ENCODE measurements at regions not wholly inside any gene's neighbourhood (a gene's known extent, or its start where the extent isn't known, plus 50 kb on each side); places are given as distances from the start of the nearest gene placed in this dataset.
A peak's percentile ranks its signal among the peaks of the same experiment; 100 is the strongest.

- DNase-seq, result no peak
These were observed 321.5 kb upstream of the CHD6 start for GRCh38 chr20:41939659-41940058.

- DNase-seq, result no peak
These were observed 320.2 kb upstream of the CHD6 start for GRCh38 chr20:41938353-41938752.

GRCh38 chr20:41935259-41935791 lies 317.1 kb upstream of the CHD6 start:
- DNase-seq, result no peak

GRCh38 chr20:41932431-41932830 lies 314.3 kb upstream of the CHD6 start:
- no peak for DNase-seq

- no peak for DNase-seq
These were observed 309.5 kb upstream of the CHD6 start for GRCh38 chr20:41927655-41928054.

- DNase-seq, result no peak
These were observed 309.0 kb upstream of the CHD6 start for GRCh38 chr20:41927189-41927588.

GRCh38 chr20:41925476-41925875 lies 307.3 kb upstream of the CHD6 start:
- no peak for DNase-seq

GRCh38 chr20:41923624-41924023 lies 305.4 kb upstream of the CHD6 start:
- DNase-seq, result no peak

GRCh38 chr20:41913146-41913545 lies 295.0 kb upstream of the CHD6 start:
- no peak for DNase-seq

- no peak for DNase-seq
These were observed 292.4 kb upstream of the CHD6 start for GRCh38 chr20:41910558-41910957.

GRCh38 chr20:41905199-41905598 lies 287.0 kb upstream of the CHD6 start:
- no peak for DNase-seq

- DNase-seq, result no peak
These were observed 285.4 kb upstream of the CHD6 start for GRCh38 chr20:41903586-41903985.

GRCh38 chr20:41902346-41902745 lies 284.2 kb upstream of the CHD6 start:
- DNase-seq, result no peak

GRCh38 chr20:41900201-41900691 lies 282.1 kb upstream of the CHD6 start:
- DNase-seq, result peak; percentile 60

GRCh38 chr20:41897708-41898107 lies 279.5 kb upstream of the CHD6 start:
- DNase-seq, result no peak

GRCh38 chr20:41895241-41896032 lies 277.3 kb upstream of the CHD6 start:
- DNase-seq, result no peak

- DNase-seq, result no peak
These were observed 276.2 kb upstream of the CHD6 start for GRCh38 chr20:41894255-41894963.

- DNase-seq, result no peak
These were observed 273.9 kb upstream of the CHD6 start for GRCh38 chr20:41892031-41892430.

GRCh38 chr20:41889844-41890224 lies 271.7 kb upstream of the CHD6 start:
- DNase-seq, result no peak

- no peak for DNase-seq
These were observed 271.1 kb upstream of the CHD6 start for GRCh38 chr20:41889126-41889843.

- no peak for DNase-seq
These were observed 270.3 kb upstream of the CHD6 start for GRCh38 chr20:41888434-41888833.

- no peak for DNase-seq
These were observed 269.3 kb upstream of the CHD6 start for GRCh38 chr20:41887500-41887899.

- DNase-seq, result no peak
These were observed 263.4 kb upstream of the CHD6 start for GRCh38 chr20:41881466-41882046.
